ENCODE measurements at regions not wholly inside any gene's neighbourhood (a gene's known extent, or its start where the extent isn't known, plus 50 kb on each side); places are given as distances from the start of the nearest gene placed in this dataset.

GRCh38 chr13:61144301-61144700, 271.3 kb downstream of the PCDH20 start:
- TF ChIP-seq ZFP3 (CRISPR knock-in tag; IDR thresholded peaks at IDR 0.05), result no peak
- TF ChIP-seq SNAI2 (CRISPR knock-in tag; IDR thresholded peaks at IDR 0.05), result no peak
- TF ChIP-seq ZC3H10 (CRISPR knock-in tag; IDR thresholded peaks at IDR 0.05), result no peak
- TF ChIP-seq ISL1 (CRISPR knock-in tag; IDR thresholded peaks at IDR 0.05), result no peak
- TF ChIP-seq ESRRG (CRISPR knock-in tag; IDR thresholded peaks at IDR 0.05), result no peak
- no peak for TF ChIP-seq CSDC2 (CRISPR knock-in tag; IDR thresholded peaks at IDR 0.05)
- no peak for TF ChIP-seq ZFP30 (CRISPR knock-in tag; IDR thresholded peaks at IDR 0.05)
- no peak for TF ChIP-seq TCF4 (CRISPR knock-in tag; IDR thresholded peaks at IDR 0.05; ENCODE audit: borderline replicate concordance)
- TF ChIP-seq, protein P1, sequence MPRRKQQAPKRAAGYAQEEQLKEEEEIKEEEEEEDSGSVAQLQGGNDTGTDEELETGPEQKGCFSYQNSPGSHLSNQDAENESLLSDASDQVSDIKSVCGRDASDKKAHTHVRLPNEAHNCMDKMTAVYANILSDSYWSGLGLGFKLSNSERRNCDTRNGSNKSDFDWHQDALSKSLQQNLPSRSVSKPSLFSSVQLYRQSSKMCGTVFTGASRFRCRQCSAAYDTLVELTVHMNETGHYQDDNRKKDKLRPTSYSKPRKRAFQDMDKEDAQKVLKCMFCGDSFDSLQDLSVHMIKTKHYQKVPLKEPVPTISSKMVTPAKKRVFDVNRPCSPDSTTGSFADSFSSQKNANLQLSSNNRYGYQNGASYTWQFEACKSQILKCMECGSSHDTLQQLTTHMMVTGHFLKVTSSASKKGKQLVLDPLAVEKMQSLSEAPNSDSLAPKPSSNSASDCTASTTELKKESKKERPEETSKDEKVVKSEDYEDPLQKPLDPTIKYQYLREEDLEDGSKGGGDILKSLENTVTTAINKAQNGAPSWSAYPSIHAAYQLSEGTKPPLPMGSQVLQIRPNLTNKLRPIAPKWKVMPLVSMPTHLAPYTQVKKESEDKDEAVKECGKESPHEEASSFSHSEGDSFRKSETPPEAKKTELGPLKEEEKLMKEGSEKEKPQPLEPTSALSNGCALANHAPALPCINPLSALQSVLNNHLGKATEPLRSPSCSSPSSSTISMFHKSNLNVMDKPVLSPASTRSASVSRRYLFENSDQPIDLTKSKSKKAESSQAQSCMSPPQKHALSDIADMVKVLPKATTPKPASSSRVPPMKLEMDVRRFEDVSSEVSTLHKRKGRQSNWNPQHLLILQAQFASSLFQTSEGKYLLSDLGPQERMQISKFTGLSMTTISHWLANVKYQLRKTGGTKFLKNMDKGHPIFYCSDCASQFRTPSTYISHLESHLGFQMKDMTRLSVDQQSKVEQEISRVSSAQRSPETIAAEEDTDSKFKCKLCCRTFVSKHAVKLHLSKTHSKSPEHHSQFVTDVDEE (CRISPR knock-in tag; IDR thresholded peaks at IDR 0.05), result no peak
- no peak for TF ChIP-seq ARNTL (CRISPR knock-in tag; IDR thresholded peaks at IDR 0.05; ENCODE audit: borderline replicate concordance, low read depth)
- no peak for TF ChIP-seq ZNF565 (CRISPR knock-in tag; conservative IDR thresholded peaks at IDR 0.05; ENCODE audit: low read depth)
- no peak for TF ChIP-seq ZNF8 (CRISPR knock-in tag; IDR thresholded peaks at IDR 0.05)
- no peak for ATAC-seq

GRCh38 chr13:61142506-61142905, 273.1 kb downstream of the PCDH20 start:
- TF ChIP-seq, protein P2, sequence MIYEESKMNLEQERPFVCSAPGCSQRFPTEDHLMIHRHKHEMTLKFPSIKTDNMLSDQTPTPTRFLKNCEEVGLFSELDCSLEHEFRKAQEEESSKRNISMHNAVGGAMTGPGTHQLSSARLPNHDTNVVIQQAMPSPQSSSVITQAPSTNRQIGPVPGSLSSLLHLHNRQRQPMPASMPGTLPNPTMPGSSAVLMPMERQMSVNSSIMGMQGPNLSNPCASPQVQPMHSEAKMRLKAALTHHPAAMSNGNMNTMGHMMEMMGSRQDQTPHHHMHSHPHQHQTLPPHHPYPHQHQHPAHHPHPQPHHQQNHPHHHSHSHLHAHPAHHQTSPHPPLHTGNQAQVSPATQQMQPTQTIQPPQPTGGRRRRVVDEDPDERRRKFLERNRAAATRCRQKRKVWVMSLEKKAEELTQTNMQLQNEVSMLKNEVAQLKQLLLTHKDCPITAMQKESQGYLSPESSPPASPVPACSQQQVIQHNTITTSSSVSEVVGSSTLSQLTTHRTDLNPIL (CRISPR knock-in tag; IDR thresholded peaks at IDR 0.05; ENCODE audit: low read depth), result no peak
- TF ChIP-seq OSR1 (CRISPR knock-in tag; IDR thresholded peaks at IDR 0.05) (no peak), ZNF565 (CRISPR knock-in tag; conservative IDR thresholded peaks at IDR 0.05; ENCODE audit: low read depth) (no peak), ZFP3 (CRISPR knock-in tag; IDR thresholded peaks at IDR 0.05) (no peak), ARNTL (CRISPR knock-in tag; IDR thresholded peaks at IDR 0.05; ENCODE audit: borderline replicate concordance, low read depth) (no peak), POU6F1 (CRISPR knock-in tag; IDR thresholded peaks at IDR 0.05; ENCODE audit: borderline replicate concordance, low read depth) (no peak), RARB (CRISPR knock-in tag; IDR thresholded peaks at IDR 0.05) (no peak), TOX (CRISPR knock-in tag; IDR thresholded peaks at IDR 0.05; ENCODE audit: borderline replicate concordance) (no peak), TCF4 (CRISPR knock-in tag; IDR thresholded peaks at IDR 0.05; ENCODE audit: borderline replicate concordance) (no peak), CSDC2 (CRISPR knock-in tag; IDR thresholded peaks at IDR 0.05) (no peak), ZNF8 (CRISPR knock-in tag; IDR thresholded peaks at IDR 0.05) (no peak), GLIS3 (CRISPR knock-in tag; IDR thresholded peaks at IDR 0.05) (no peak), ISL1 (CRISPR knock-in tag; IDR thresholded peaks at IDR 0.05) (no peak)
- ATAC-seq, result no peak

DNA sequence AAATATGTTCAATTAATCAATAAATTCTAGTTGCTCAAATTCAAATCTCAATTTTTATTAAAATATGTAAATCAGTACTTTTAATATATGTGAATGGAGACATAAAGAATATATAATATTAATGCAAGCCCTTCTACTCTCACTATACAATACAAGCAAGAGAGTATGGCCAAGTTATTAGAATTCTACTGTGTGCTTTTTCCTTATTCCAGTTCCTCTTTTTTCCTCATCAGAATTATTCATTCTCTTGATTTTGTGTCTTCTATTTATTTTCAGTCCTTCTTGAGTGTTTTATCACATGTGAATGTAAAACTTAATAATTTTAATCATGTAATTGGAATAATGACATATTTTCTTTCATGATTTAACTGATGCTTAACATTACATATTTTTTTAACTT, 276.8 kb downstream of the PCDH20 start:
- no peak for ATAC-seq
- TF ChIP-seq ZNF565 (CRISPR knock-in tag; conservative IDR thresholded peaks at IDR 0.05; ENCODE audit: low read depth) (no peak), GLIS3 (CRISPR knock-in tag; IDR thresholded peaks at IDR 0.05) (no peak), PPARA (CRISPR knock-in tag; IDR thresholded peaks at IDR 0.05; ENCODE audit: borderline replicate concordance) (no peak), TCF4 (CRISPR knock-in tag; IDR thresholded peaks at IDR 0.05; ENCODE audit: borderline replicate concordance) (no peak), ARNTL (CRISPR knock-in tag; IDR thresholded peaks at IDR 0.05; ENCODE audit: borderline replicate concordance, low read depth) (no peak), ISL1 (CRISPR knock-in tag; IDR thresholded peaks at IDR 0.05) (no peak), ZC3H10 (CRISPR knock-in tag; IDR thresholded peaks at IDR 0.05) (no peak), POU6F1 (CRISPR knock-in tag; IDR thresholded peaks at IDR 0.05; ENCODE audit: borderline replicate concordance, low read depth) (no peak), OSR1 (CRISPR knock-in tag; IDR thresholded peaks at IDR 0.05) (no peak), BACH2 (CRISPR knock-in tag; IDR thresholded peaks at IDR 0.05; ENCODE audit: borderline replicate concordance) (no peak), ZFP30 (CRISPR knock-in tag; IDR thresholded peaks at IDR 0.05) (no peak), CSDC2 (CRISPR knock-in tag; IDR thresholded peaks at IDR 0.05) (no peak), ZFP3 (CRISPR knock-in tag; IDR thresholded peaks at IDR 0.05) (no peak), TOX (CRISPR knock-in tag; IDR thresholded peaks at IDR 0.05; ENCODE audit: borderline replicate concordance) (no peak), SNAI2 (CRISPR knock-in tag; IDR thresholded peaks at IDR 0.05) (no peak), RARB (CRISPR knock-in tag; IDR thresholded peaks at IDR 0.05) (no peak), ESRRG (CRISPR knock-in tag; IDR thresholded peaks at IDR 0.05) (no peak)
- TF ChIP-seq, protein P2 (CRISPR knock-in tag; IDR thresholded peaks at IDR 0.05; ENCODE audit: low read depth), result no peak
- TF ChIP-seq, protein P3, sequence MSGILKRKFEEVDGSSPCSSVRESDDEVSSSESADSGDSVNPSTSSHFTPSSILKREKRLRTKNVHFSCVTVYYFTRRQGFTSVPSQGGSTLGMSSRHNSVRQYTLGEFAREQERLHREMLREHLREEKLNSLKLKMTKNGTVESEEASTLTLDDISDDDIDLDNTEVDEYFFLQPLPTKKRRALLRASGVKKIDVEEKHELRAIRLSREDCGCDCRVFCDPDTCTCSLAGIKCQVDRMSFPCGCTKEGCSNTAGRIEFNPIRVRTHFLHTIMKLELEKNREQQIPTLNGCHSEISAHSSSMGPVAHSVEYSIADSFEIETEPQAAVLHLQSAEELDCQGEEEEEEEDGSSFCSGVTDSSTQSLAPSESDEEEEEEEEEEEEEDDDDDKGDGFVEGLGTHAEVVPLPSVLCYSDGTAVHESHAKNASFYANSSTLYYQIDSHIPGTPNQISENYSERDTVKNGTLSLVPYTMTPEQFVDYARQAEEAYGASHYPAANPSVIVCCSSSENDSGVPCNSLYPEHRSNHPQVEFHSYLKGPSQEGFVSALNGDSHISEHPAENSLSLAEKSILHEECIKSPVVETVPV (CRISPR knock-in tag; IDR thresholded peaks at IDR 0.05), result no peak
- TF ChIP-seq, protein P1 (CRISPR knock-in tag; IDR thresholded peaks at IDR 0.05), result no peak

All from SK-N-SH treated with all-trans-retinoic acid at 6 μM for 48 hours (cell line).